ENCODE measurements at regions not wholly inside any gene's neighbourhood (a gene's known extent, or its start where the extent isn't known, plus 50 kb on each side); places are given as distances from the start of the nearest gene placed in this dataset.

DNA sequence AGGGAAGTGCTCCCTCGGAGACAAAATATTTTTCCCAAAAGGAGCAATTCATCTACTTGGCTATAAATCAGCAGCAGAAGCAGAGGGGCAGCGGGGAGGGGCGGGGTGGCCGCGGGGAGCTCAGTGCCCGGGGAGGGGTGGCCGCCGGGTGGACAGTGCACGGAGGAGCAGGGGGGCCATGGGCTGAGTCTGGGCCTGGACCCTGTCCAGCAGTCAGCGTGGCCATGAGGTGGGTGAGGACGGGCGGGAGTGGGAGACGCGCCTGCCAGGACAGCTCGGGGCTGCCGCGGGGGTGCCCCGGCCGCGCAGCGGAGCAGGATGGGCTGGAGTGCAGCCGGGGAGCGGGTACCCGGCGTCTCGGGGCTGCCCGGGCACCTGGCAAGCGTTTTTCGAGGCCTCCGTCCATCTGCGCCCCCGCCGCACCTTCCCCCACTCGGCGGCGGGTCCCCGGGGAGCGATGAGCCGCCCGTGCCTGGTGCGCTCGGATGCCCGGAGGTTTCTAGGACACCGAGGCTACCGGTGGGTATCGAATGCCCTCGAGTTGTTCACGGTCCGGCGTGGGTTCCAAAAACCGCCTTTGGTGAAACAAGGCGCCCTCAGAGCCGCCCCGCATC is 229.5 kb downstream of the THBS2 start:
- TF ChIP-seq NFE2L2 (IDR thresholded peaks at IDR 0.05; ENCODE audit: low read depth, low read length) (no peak), RAD21 (IDR thresholded peaks at IDR 0.05; ENCODE audit: low read length) (no peak), MAFK (IDR thresholded peaks at IDR 0.05; ENCODE audit: low read depth, low read length) (no peak), CEBPB (IDR thresholded peaks at IDR 0.05; ENCODE audit: low read depth, low read length) (no peak), RFX5 (IDR thresholded peaks at IDR 0.05; ENCODE audit: low read depth, low read length) (no peak), SMC3 (IDR thresholded peaks at IDR 0.05; ENCODE audit: low read depth, low read length) (no peak), POLR2A (IDR thresholded peaks at IDR 0.05; ENCODE audit: low read depth, low read length) (no peak)
- TF ChIP-seq, protein P1, sequence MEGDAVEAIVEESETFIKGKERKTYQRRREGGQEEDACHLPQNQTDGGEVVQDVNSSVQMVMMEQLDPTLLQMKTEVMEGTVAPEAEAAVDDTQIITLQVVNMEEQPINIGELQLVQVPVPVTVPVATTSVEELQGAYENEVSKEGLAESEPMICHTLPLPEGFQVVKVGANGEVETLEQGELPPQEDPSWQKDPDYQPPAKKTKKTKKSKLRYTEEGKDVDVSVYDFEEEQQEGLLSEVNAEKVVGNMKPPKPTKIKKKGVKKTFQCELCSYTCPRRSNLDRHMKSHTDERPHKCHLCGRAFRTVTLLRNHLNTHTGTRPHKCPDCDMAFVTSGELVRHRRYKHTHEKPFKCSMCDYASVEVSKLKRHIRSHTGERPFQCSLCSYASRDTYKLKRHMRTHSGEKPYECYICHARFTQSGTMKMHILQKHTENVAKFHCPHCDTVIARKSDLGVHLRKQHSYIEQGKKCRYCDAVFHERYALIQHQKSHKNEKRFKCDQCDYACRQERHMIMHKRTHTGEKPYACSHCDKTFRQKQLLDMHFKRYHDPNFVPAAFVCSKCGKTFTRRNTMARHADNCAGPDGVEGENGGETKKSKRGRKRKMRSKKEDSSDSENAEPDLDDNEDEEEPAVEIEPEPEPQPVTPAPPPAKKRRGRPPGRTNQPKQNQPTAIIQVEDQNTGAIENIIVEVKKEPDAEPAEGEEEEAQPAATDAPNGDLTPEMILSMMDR (conservative IDR thresholded peaks at IDR 0.05; ENCODE audit: low read depth, low read length): no peak
- TF ChIP-seq, protein P2, sequence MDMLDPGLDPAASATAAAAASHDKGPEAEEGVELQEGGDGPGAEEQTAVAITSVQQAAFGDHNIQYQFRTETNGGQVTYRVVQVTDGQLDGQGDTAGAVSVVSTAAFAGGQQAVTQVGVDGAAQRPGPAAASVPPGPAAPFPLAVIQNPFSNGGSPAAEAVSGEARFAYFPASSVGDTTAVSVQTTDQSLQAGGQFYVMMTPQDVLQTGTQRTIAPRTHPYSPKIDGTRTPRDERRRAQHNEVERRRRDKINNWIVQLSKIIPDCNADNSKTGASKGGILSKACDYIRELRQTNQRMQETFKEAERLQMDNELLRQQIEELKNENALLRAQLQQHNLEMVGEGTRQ (IDR thresholded peaks at IDR 0.05; ENCODE audit: low read depth, low read length): no peak
